ENCODE measurements at regions not wholly inside any gene's neighbourhood (a gene's known extent, or its start where the extent isn't known, plus 50 kb on each side); places are given as distances from the start of the nearest gene placed in this dataset.

DNA sequence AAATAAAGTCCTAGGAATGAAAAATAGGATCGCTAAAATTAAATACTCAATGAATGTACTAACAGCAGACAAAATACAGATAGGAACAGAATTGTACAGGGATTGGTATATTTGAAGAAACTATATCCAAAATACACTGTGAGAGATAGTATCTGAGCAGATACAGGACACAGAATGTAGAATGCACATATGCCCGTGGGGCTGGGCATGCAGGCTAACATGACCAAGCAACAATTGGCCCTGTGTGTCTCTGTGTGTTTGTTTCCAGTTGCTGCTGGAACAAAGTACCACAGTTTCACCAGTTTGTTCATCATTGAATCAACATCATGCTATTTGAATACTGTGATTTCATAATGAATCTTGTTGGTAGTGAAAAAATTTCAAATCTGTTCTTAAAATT, 127.6 kb downstream of the PMAIP1 start:
- TF ChIP-seq CTCF (conservative IDR thresholded peaks at IDR 0.05; ENCODE audit: low read length) (no peak), EZH2phosphoT487 (IDR thresholded peaks at IDR 0.05; ENCODE audit: borderline replicate concordance) (no peak)

Measured in Loucy (cell line).